Fibroblast of skin of right biceps (primary cell): ENCODE measurements at regions not wholly inside any gene's neighbourhood (a gene's known extent, or its start where the extent isn't known, plus 50 kb on each side); places are given as distances from the start of the nearest gene placed in this dataset.
A peak's percentile ranks its signal among the peaks of the same experiment; 100 is the strongest.

ENCODE experiments used
- DNase-seq: peaks from one replicate; pipeline ENCODE4 v3.0.0-alpha.2; 2013

- no peak for DNase-seq
Measured at GRCh38 chr18:43819873-43820272, 542.6 kb upstream of the SYT4 start.

- no peak for DNase-seq
Measured at GRCh38 chr18:43825768-43826167, 548.5 kb upstream of the SYT4 start.

- no peak for DNase-seq
Measured at GRCh38 chr18:43826215-43826614, 548.9 kb upstream of the SYT4 start.

GRCh38 chr18:43827311-43827710, 550.0 kb upstream of the SYT4 start:
- no peak for DNase-seq

GRCh38 chr18:43830303-43830702, 553.0 kb upstream of the SYT4 start:
- no peak for DNase-seq

GRCh38 chr18:43830947-43831346, 553.7 kb upstream of the SYT4 start:
- peak; percentile 3 for DNase-seq

GRCh38 chr18:43846299-43846698, 569.0 kb upstream of the SYT4 start:
- no peak for DNase-seq

- peak; percentile 65 for DNase-seq
Measured at GRCh38 chr18:43847164-43848091, 570.1 kb upstream of the SYT4 start.

GRCh38 chr18:43849831-43850230, 572.5 kb upstream of the SYT4 start:
- peak; percentile 17 for DNase-seq

- no peak for DNase-seq
Measured at GRCh38 chr18:43855376-43855775, 578.1 kb upstream of the SYT4 start.

GRCh38 chr18:43863180-43863579, 585.9 kb upstream of the SYT4 start:
- DNase-seq, result no peak

GRCh38 chr18:43866696-43867095, 589.4 kb upstream of the SYT4 start:
- DNase-seq, result no peak

- DNase-seq, result no peak
Measured at GRCh38 chr18:43868497-43868995, 591.3 kb upstream of the SYT4 start.

GRCh38 chr18:43869451-43870008, 592.2 kb upstream of the SYT4 start:
- DNase-seq, result peak; percentile 88

GRCh38 chr18:43870626-43871025, 593.3 kb upstream of the SYT4 start:
- no peak for DNase-seq

GRCh38 chr18:43875511-43875910, 598.2 kb upstream of the SYT4 start:
- no peak for DNase-seq

GRCh38 chr18:43876286-43876685, 599.0 kb upstream of the SYT4 start:
- peak; percentile 32 for DNase-seq

GRCh38 chr18:43876748-43877147, 599.5 kb upstream of the SYT4 start:
- no peak for DNase-seq

- no peak for DNase-seq
Measured at GRCh38 chr18:43877616-43878321, 600.5 kb upstream of the SYT4 start.

GRCh38 chr18:43879415-43879814, 602.1 kb upstream of the SYT4 start:
- peak; percentile 34 for DNase-seq

- DNase-seq, result peak; percentile 32
Measured at GRCh38 chr18:43882358-43883055, 605.2 kb upstream of the SYT4 start.

- no peak for DNase-seq
Measured at GRCh38 chr18:43883886-43884285, 606.6 kb upstream of the SYT4 start.

GRCh38 chr18:43886341-43886740, 609.1 kb upstream of the SYT4 start:
- DNase-seq, result no peak
